GM12878 (cell line): ENCODE measurements at regions not wholly inside any gene's neighbourhood (a gene's known extent, or its start where the extent isn't known, plus 50 kb on each side); places are given as distances from the start of the nearest gene placed in this dataset.
"Not testable (repeated sequence)": the region's sequence is repeated elsewhere in the genome, so short reads cannot be mapped to it uniquely, and the experiment has no call there.

Source experiments
- ATAC-seq: fragments of 200-7000 bp; cut with Tn5 transposase; 3 replicates; pipeline ENCODE4 v1.9.1; 2020; ENCODE audit warnings: mild to moderate bottlenecking, moderate library complexity
- BruUV-seq: library from RNA; stranded (reverse); fragments of 400-500 nt; replicated peaks from 2 replicates; lab custom pipeline; 2021; lab: Mats Ljungman, UMichigan
- CTCF ChIA-PET: fragments of 300-600 bp; sonication (Branson Sonifier 250); formaldehyde crosslinking; extraction: SDS; loops from one replicate; lab custom pipeline; 2021; ENCODE audit warnings: inconsistent platforms; lab: Yijun Ruan, JAX
- POLR2A ChIA-PET: fragments of 350-600 bp; formaldehyde crosslinking; extraction: SDS; loops from one replicate; lab custom pipeline; 2021; ENCODE audit warnings: inconsistent platforms; lab: Charles Lee
- RAD21 ChIA-PET: fragments of 300-600 bp; sonication (Branson Sonifier 250); formaldehyde crosslinking; loops from one replicate; lab custom pipeline; 2023; ENCODE audit warnings: antibody characterized with exemption; ENCODE audit not compliant: unreplicated experiment; lab: Charles Lee
- SMC1A ChIA-PET: fragments of 300-600 bp; sonication (Branson Sonifier 250); formaldehyde crosslinking; loops from one replicate; lab custom pipeline; 2023; ENCODE audit not compliant: unreplicated experiment, uncharacterized antibody; lab: Charles Lee
- DNase-seq: peaks from one replicate; pipeline ENCODE4 v3.0.0-alpha.2; 2011; ENCODE audit warnings: low read depth, low spot score
- FAIRE-seq: peaks from 3 replicates; lab custom pipeline; 2011; peaks lifted over from hg19 to GRCh38; lab: Jason Lieb, UNC
- H2AFZ ChIP-seq: 2 replicates; pipeline ENCODE4 v1.6.0; 2011; ENCODE audit warnings: low read depth, low read length, control low read depth; ENCODE audit not compliant: control insufficient read depth
- H3K27ac ChIP-seq: 2 replicates; pipeline ENCODE4 v1.5.1; 2011; ENCODE audit warnings: control low read depth; ENCODE audit not compliant: control insufficient read depth, insufficient read depth
- H3K27me3 ChIP-seq, 2 experiments: replicated peaks in 1 of 2; 2 replicates each; pipeline versions ENCODE4 v1.6.0 to v1.6.1; 2011; ENCODE audit warnings: low read length in 1 of 2; ENCODE audit not compliant: control insufficient read depth in 2 of 2, insufficient read depth in 2 of 2
- H3K36me3 ChIP-seq, 2 experiments: 2 replicates each; pipeline ENCODE4 v1.5.1; 2011; ENCODE audit warnings: low read length in 1 of 2; ENCODE audit not compliant: control insufficient read depth in 2 of 2, insufficient read depth in 2 of 2
- H3K4me1 ChIP-seq: 2 replicates; pipeline ENCODE4 v1.6.1; 2011; ENCODE audit warnings: mild to moderate bottlenecking, low read length, moderate library complexity, mixed read lengths; ENCODE audit not compliant: control insufficient read depth, insufficient read depth
- H3K4me2 ChIP-seq: 2 replicates; pipeline ENCODE4 v1.6.0; 2011; ENCODE audit warnings: control low read depth; ENCODE audit not compliant: control insufficient read depth, insufficient read depth
- H3K4me3 ChIP-seq: fragments of 200-600 bp; sonication (generic); 2 replicates; pipeline ENCODE4 v1.5.1; 2016
- H3K79me2 ChIP-seq: 2 replicates; pipeline ENCODE4 v1.6.0; 2011; ENCODE audit warnings: low read length; ENCODE audit not compliant: control insufficient read depth, insufficient read depth
- H3K9ac ChIP-seq: 2 replicates; pipeline ENCODE4 v1.8.0; 2011; ENCODE audit warnings: low read length, control low read depth, mixed read lengths; ENCODE audit not compliant: control insufficient read depth, insufficient read depth
- H3K9me3 ChIP-seq: replicated peaks from 3 replicates; pipeline ENCODE4 v1.5.1; 2011; ENCODE audit warnings: mild to moderate bottlenecking, low read length; ENCODE audit not compliant: control insufficient read depth, insufficient read depth
- H4K20me1 ChIP-seq: 2 replicates; pipeline ENCODE4 v1.6.0; 2011; ENCODE audit not compliant: control insufficient read depth, insufficient read depth
- EGR1 ChIP-seq, 2 experiments: IDR thresholded peaks; 1 replicate in 1 of 2; 2 replicates in 1 of 2; pipeline ENCODE4 v1.6.1; 2011 to 2012; ENCODE audit warnings: low read depth in 2 of 2, low read length in 2 of 2, borderline replicate concordance in 1 of 2, mild to moderate bottlenecking in 1 of 2, moderate library complexity in 1 of 2
- EP300 ChIP-seq, 2 experiments: fragments of 150-350 bp in 1 of 2; IDR thresholded peaks; 2 replicates each; pipeline ENCODE4 v1.6.1; 2011 to 2012; ENCODE audit warnings: low read depth in 2 of 2, low read length in 2 of 2, borderline replicate concordance in 1 of 2, improper control_type of control experiment in 1 of 2, inconsistent platforms in 1 of 2; ENCODE audit not compliant: control insufficient read depth in 1 of 2
- EZH2 ChIP-seq: IDR thresholded peaks from 2 replicates; pipeline ENCODE4 v1.6.1; 2012; ENCODE audit warnings: low read depth, mild to moderate bottlenecking, control low read depth, inconsistent platforms, low read length, borderline replicate concordance; ENCODE audit not compliant: control insufficient read depth
- FOXM1 ChIP-seq: IDR thresholded peaks from 2 replicates; pipeline ENCODE4 v1.6.1; 2012; ENCODE audit warnings: low read depth, mild to moderate bottlenecking, inconsistent platforms, low read length, moderate library complexity
- KLF5 ChIP-seq: fragments of 450-650 bp; IDR thresholded peaks from 2 replicates; pipeline ENCODE4 v1.6.1; 2014; ENCODE audit warnings: mild to moderate bottlenecking; ENCODE audit not compliant: partially characterized antibody
- MTA2 ChIP-seq: fragments of 450-650 bp; IDR thresholded peaks from 2 replicates; pipeline ENCODE4 v1.6.1; 2016; ENCODE audit warnings: low read depth, mild to moderate bottlenecking, moderate library complexity
- NR2F1 ChIP-seq: fragments of 450-650 bp; conservative IDR thresholded peaks from 2 replicates; pipeline ENCODE4 v1.6.1; 2017; ENCODE audit warnings: mild to moderate bottlenecking
- SMARCA5 ChIP-seq: fragments of 450-650 bp; IDR thresholded peaks from 2 replicates; pipeline ENCODE4 v1.6.1; 2017; ENCODE audit warnings: mild to moderate bottlenecking
- TCF12 ChIP-seq: IDR thresholded peaks from 2 replicates; pipeline ENCODE4 v1.6.1; 2011; ENCODE audit warnings: low read depth, mild to moderate bottlenecking, low read length
- WGBS: methylation state at CpG from one replicate; pipeline ENCODE4 v1.1.6; 2016; ENCODE audit warnings: low lambda C conversion rate; ENCODE audit not compliant: insufficient replicate concordance, insufficient coverage; ENCODE audit errors: missing lambda C conversion rate; 5-methylcytosine and 5-hydroxymethylcytosine counted together
- in situ Hi-C: fragments of 300-500 bp; cut with MboI; formaldehyde crosslinking; loops from 9 replicates; pipeline ENCODE4 v1.14.3; 2018; ENCODE audit warnings: mixed read lengths
- intact Hi-C: fragments of 100-400 bp; cut with micrococcal nuclease; formaldehyde crosslinking; loops from one replicate; pipeline ENCODE4 v1.14.2; 2022; ENCODE audit not compliant: unreplicated experiment
- TF ChIP-seq, protein P1 (sequence below): fragments of 150-350 bp; IDR thresholded peaks from 2 replicates; pipeline ENCODE4 v1.6.1; 2016; ENCODE audit warnings: low read depth, low read length

DNA sequence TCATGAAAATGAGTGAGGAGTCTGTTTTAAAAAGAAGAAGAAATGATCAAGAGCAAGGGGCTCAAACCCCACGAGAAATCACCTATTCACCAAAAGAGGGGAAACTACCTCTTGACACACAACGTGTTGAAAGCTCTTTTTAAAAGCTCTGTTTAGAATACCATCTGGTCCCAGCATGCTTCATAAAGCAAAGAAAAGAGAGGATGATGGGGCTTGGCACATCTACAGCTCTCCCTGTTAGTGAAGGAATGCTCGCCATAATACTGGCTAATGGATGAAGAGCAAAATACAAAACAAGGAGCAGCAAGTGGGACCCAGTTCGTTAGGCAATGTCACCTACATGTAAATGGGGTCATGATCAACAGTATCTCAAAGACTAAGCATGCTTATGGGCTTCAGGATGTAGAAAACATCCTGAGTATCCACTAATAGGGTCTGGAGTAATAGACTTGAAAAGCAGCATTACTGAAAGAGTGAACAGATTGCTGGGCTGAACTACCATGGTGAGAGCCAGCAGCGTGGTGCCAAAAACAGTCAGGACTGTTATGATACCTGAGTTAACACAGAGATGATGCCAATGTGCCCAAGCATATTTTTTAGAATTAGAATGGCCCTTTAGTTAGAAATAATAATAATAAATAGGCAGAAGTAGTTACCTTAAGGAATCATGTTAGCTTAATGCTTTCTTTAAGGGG, 159.7 kb upstream of the POU1F1 start:
- Histone ChIP-seq H3K4me1 (no peaks in the 10 kb centered on the region), H3K36me3 (no peaks in the 10 kb centered on the region), H3K9ac (no peak overlapping the region), H3K79me2 (no peaks in the 10 kb centered on the region), H2AFZ (no peak overlapping the region), H3K4me3 (no peak overlapping the region), H3K27me3 (no peaks in the 10 kb centered on the region), H3K9me3 (no peaks in the 10 kb centered on the region), H3K27ac (no peak overlapping the region), H4K20me1 (no peaks in the 10 kb centered on the region), H3K4me2 (no peak overlapping the region)
- DNase-seq (no peak), FAIRE-seq (no peak), ATAC-seq (no peak)
- WGBS = 1% methylated on average over 5 of the region's 5 CpGs
- ChIA-PET SMC1A (no interaction called here), CTCF (interaction anchor here (1.1 kb wide), 1 partner anchor 87 kb away, joined by 3 read pairs; no protein-coding TSS in a partner anchor), RAD21 (no interaction called here), POLR2A (interaction anchor here (0.5 kb wide), 1 partner anchor 320 kb away, joined by 3 read pairs; no protein-coding TSS in a partner anchor)
- in situ Hi-C loops = no loop called here
- intact Hi-C loops = no loop called here
- BruUV-seq = no TSS peak
- TF ChIP-seq TCF12 (no peak), EP300 (IDR thresholded peaks at IDR 0.05; ENCODE audit: borderline replicate concordance in 1 of 2, control insufficient read depth in 1 of 2, low read depth in 2 of 2, low read length in 2 of 2) (no peak), KLF5 (no peak), MTA2 (no peak), FOXM1 (no peak), EGR1 (IDR thresholded peaks at IDR 0.05; ENCODE audit: borderline replicate concordance in 1 of 2, low read depth in 2 of 2, low read length in 2 of 2) (no peak), SMARCA5 (no peak), NR2F1 (no peak), EZH2 (no peak)
- TF ChIP-seq, protein P1, sequence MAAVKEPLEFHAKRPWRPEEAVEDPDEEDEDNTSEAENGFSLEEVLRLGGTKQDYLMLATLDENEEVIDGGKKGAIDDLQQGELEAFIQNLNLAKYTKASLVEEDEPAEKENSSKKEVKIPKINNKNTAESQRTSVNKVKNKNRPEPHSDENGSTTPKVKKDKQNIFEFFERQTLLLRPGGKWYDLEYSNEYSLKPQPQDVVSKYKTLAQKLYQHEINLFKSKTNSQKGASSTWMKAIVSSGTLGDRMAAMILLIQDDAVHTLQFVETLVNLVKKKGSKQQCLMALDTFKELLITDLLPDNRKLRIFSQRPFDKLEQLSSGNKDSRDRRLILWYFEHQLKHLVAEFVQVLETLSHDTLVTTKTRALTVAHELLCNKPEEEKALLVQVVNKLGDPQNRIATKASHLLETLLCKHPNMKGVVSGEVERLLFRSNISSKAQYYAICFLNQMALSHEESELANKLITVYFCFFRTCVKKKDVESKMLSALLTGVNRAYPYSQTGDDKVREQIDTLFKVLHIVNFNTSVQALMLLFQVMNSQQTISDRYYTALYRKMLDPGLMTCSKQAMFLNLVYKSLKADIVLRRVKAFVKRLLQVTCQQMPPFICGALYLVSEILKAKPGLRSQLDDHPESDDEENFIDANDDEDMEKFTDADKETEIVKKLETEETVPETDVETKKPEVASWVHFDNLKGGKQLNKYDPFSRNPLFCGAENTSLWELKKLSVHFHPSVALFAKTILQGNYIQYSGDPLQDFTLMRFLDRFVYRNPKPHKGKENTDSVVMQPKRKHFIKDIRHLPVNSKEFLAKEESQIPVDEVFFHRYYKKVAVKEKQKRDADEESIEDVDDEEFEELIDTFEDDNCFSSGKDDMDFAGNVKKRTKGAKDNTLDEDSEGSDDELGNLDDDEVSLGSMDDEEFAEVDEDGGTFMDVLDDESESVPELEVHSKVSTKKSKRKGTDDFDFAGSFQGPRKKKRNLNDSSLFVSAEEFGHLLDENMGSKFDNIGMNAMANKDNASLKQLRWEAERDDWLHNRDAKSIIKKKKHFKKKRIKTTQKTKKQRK = no peak

DNA sequence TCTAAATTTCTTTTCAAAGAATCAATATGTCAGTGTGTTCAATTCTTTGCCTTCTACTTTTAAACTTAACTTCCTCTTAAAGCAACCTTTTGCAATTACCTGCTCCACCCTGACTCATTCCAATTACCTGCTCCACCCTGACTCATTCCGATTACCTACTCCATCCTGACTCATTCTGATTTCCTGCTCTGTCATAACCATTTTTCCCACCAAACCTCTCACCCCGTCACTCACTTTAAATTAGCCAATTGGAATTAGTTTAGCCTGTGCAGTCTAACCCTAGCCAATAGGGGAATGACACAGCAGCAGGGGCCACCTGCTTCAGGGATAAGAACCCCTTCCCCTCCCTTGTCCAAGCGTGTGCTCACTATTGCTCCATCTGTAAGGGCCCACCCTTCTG, 157.1 kb upstream of the POU1F1 start:
- BruUV-seq, CTCF ChIA-PET: not testable (repeated sequence)

More for the DNA sequence above, 157.1 kb upstream of the POU1F1 start:
- H4K20me1 ChIP-seq, H2AFZ ChIP-seq, in situ Hi-C loops, SMC1A ChIA-PET, H3K36me3 ChIP-seq, H3K79me2 ChIP-seq, H3K27me3 ChIP-seq, H3K9me3 ChIP-seq, RAD21 ChIA-PET, FAIRE-seq, ATAC-seq, H3K4me2 ChIP-seq, H3K27ac ChIP-seq, H3K4me1 ChIP-seq, H3K9ac ChIP-seq, DNase-seq, H3K4me3 ChIP-seq, POLR2A ChIA-PET, intact Hi-C loops: not testable (repeated sequence)
- 4% methylated on average over 3 of the region's 3 CpGs for WGBS
